Effector memory CD4-positive, alpha-beta T cell (primary cell): ENCODE measurements at regions not wholly inside any gene's neighbourhood (a gene's known extent, or its start where the extent isn't known, plus 50 kb on each side); places are given as distances from the start of the nearest gene placed in this dataset.
"Not testable (repeated sequence)": the region's sequence is repeated elsewhere in the genome, so short reads cannot be mapped to it uniquely, and the experiment has no call there.

Experiments used
- DNase-seq, 3 donors: peaks; one replicate each; pipeline ENCODE4 v3.0.0-alpha.2; 2020
- H3K27ac ChIP-seq: 2 replicates; pipeline ENCODE4 v1.7.0; 2013; ENCODE audit warnings: mild to moderate bottlenecking, low read length, moderate library complexity; ENCODE audit not compliant: insufficient read depth, poor library complexity, severe bottlenecking
- H3K27me3 ChIP-seq: replicated peaks from 2 replicates; pipeline ENCODE4 v1.7.0; 2013; ENCODE audit warnings: mild to moderate bottlenecking, low read length; ENCODE audit not compliant: insufficient read depth, control insufficient read depth, poor library complexity, severe bottlenecking
- H3K36me3 ChIP-seq: 2 replicates; pipeline ENCODE4 v1.7.0; 2013; ENCODE audit warnings: mild to moderate bottlenecking, low read length, moderate library complexity; ENCODE audit not compliant: control insufficient read depth, insufficient read depth
- H3K4me1 ChIP-seq: 2 replicates; pipeline ENCODE4 v1.7.0; 2013; ENCODE audit warnings: low read length, mild to moderate bottlenecking; ENCODE audit not compliant: control insufficient read depth, insufficient read depth, poor library complexity, severe bottlenecking
- H3K4me3 ChIP-seq: 2 replicates; pipeline ENCODE4 v1.7.0; 2013; ENCODE audit warnings: low read length, low read depth, mild to moderate bottlenecking; ENCODE audit not compliant: insufficient read depth, poor library complexity, severe bottlenecking
- H3K9me3 ChIP-seq: 2 replicates; pipeline ENCODE4 v1.7.0; 2013; ENCODE audit warnings: mild to moderate bottlenecking, low read length, moderate library complexity; ENCODE audit not compliant: control insufficient read depth

DNA sequence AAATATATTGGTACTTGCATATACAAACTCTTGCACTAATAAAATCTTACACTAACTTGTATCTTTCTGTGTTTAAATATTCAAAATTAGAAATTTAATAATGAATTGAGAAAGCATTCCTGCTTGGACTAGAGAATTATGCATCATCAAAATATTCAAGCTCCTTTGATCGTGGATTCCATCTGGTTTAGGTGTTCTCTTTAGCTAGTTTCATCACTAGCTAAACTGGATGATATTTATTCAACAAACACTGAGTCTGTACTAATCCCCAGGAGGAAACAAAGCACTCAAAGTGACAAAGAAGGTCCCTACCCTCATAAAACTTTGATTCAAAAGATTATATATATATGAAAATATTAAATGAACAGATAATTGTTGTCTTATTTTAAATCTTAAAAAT lies 1360.9 kb upstream of the ALCAM start:
- Histone ChIP-seq H3K36me3 (no peaks in the 10 kb centered on the region), H3K27ac (no peak overlapping the region), H3K4me1 (no peaks in the 10 kb centered on the region), H3K27me3 (no peaks in the 10 kb centered on the region), H3K9me3 (no peaks in the 10 kb centered on the region), H3K4me3 (no peak overlapping the region)
- DNase-seq, result no peak

DNA sequence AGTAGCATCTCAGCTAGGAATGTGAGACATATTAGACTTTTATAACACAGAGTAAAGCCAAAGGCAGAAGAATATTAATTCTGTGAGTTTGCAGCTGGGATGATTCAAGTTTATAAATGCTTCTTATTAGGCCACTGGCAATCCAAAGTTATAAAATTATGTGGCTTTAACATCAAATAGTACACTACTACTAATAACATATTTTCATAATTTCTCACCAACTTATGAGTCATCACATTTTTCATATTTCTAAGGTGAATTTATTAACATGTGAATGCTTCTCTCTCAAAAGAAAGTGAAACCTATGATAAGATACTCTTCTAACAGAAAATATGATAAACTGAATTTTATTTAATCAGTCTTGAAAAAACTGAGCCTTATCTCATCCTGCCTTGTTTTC lies 1348.2 kb upstream of the ALCAM start:
- no peak overlapping the region for H3K27ac ChIP-seq
- no peaks in the 10 kb centered on the region for H3K27me3 ChIP-seq
- H3K9me3 ChIP-seq, result no peaks in the 10 kb centered on the region
- H3K4me1 ChIP-seq, result no peaks in the 10 kb centered on the region
- no peaks in the 10 kb centered on the region for H3K36me3 ChIP-seq
- no peak overlapping the region for H3K4me3 ChIP-seq
- no peak for DNase-seq

DNA sequence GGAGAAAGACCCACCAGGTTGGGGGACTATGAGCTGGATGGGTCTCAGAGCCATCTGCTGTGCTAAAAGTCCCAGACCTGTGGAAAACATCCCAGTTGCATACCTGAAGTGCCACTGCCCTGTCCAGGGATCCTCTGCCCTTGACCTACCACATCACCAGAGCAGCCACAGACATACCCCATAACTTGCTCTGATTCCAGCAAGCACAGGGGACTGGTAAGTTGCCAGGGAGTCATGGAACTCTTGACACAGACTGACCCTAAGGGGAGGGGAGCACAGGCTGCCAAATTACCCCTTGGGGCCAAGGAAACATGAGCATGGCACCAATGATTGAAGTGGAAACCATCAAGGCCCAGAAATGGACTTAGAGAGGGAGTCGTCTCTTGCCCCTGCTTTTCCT lies 1335.1 kb upstream of the ALCAM start:
- Histone ChIP-seq H3K36me3 (no peaks in the 10 kb centered on the region), H3K4me3 (no peak overlapping the region), H3K27ac (no peak overlapping the region), H3K27me3 (no peaks in the 10 kb centered on the region), H3K4me1 (no peaks in the 10 kb centered on the region), H3K9me3 (no peaks in the 10 kb centered on the region)
- DNase-seq, result no peak

DNA sequence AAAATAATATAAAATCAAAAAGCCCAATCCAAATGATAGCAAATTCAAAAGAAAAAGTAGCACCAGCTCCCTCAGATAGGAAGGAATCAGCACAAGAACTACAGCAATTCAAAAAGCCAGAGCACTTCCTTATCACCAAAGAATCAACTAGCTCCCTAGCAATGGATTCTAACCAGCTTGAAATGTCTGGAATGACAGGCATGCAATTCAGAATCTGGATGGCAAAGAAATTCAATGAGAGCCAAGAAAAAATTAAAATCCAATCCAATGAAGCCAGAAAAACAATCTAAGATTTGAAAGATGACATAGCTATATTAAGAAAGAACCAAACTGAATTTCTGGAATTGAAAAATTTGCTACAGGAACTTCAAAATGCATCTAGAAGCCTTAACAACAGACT lies 1334.4 kb upstream of the ALCAM start:
- no peaks in the 10 kb centered on the region for H3K9me3 ChIP-seq
- no peaks in the 10 kb centered on the region for H3K36me3 ChIP-seq
- no peak for DNase-seq
- no peaks in the 10 kb centered on the region for H3K4me1 ChIP-seq
- no peak overlapping the region for H3K27ac ChIP-seq
- H3K27me3 ChIP-seq, result no peaks in the 10 kb centered on the region
- H3K4me3 ChIP-seq, result no peak overlapping the region

DNA sequence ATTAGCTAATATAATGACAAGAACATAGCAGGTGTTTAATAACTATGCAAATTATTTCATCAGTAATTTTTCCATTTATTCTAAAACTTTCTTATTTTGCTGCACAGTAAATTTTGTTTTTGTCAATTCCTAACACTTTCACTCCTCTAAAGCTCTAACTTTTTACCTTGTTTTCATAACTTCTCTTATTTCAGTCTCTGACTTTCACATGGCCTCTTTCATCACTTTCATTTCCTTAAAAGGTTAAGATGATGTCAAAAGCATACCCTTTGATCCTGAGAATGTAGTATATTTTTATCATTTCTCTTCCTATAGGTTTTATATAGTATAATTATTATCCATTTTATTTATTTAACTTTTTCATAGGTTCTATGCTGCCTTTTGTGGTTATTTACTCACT lies 1325.8 kb upstream of the ALCAM start:
- no peaks in the 10 kb centered on the region for H3K4me1 ChIP-seq
- H3K27me3 ChIP-seq, result no peaks in the 10 kb centered on the region
- no peaks in the 10 kb centered on the region for H3K9me3 ChIP-seq
- no peak overlapping the region for H3K27ac ChIP-seq
- no peak overlapping the region for H3K4me3 ChIP-seq
- H3K36me3 ChIP-seq, result no peaks in the 10 kb centered on the region
- no peak for DNase-seq

DNA sequence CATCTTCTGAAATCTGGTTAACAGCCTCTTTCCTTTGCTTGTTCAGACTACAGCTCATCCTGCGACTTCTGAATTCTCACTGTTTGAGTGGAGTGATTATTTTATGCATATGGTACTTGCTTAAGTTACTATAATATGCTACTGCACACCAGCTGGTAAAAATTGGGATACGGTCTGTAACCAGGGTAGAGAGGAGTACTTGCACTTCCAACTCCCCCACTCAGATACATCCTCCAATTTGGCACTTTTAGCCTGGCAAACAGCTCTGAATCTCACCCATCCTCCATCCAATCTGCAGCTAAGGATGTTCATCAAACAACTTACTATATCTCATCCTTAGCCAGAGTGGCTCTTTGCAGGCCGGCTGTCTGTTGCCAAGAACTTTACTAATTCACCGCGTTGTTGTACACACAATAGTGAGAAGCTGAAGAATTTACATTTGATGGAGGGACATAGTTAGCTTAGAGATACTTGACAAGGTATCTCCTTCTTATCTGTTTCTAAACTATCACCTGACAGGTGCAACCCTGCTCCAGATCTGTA lies 1323.6 kb upstream of the ALCAM start:
- not testable (repeated sequence) for H3K9me3 ChIP-seq, DNase-seq, H3K36me3 ChIP-seq, H3K27ac ChIP-seq, H3K4me1 ChIP-seq, H3K4me3 ChIP-seq, H3K27me3 ChIP-seq

DNA sequence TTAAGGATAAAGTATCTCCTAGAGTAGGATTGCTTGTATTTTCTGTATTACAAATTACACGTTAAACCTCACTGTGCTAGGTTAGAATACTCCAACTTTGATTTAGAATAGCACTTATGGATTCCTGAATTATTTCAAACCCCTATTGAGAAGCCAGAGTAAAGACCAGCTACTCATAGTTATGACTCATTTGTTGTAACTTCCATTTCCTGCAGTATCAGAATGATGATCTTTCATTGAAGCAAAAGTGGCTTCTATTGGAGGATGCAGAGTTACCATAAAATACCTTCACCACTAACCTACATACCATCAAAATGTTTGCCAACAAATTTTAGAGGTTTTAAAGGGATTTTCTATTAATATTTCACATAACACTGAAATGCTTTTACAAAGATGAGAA lies 1322.7 kb upstream of the ALCAM start:
- Histone ChIP-seq H3K36me3 (no peaks in the 10 kb centered on the region), H3K27me3 (no peaks in the 10 kb centered on the region), H3K9me3 (no peaks in the 10 kb centered on the region), H3K27ac (no peak overlapping the region), H3K4me1 (no peaks in the 10 kb centered on the region), H3K4me3 (no peak overlapping the region)
- DNase-seq, result no peak

DNA sequence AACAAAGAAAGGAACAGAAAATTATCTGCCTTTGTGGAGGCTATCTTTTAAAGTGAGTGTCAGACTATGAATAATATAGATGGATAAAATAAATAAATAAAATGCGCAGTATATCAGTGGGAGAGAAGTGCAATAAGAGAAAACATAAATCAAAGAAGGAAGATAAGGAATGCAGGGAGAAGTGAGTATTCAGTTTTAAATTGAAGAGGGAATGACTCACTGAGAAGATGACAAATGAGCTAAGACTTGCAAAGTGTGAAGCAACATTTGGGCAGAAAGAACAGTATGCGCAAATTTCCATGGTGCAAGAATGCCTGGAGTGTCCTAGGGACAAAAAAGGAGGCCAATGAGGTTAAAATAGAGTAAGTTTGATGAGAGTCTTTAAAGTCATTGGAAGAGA lies 1300.1 kb upstream of the ALCAM start:
- H3K27ac ChIP-seq, result no peak overlapping the region
- H3K4me1 ChIP-seq, result no peaks in the 10 kb centered on the region
- no peaks in the 10 kb centered on the region for H3K36me3 ChIP-seq
- no peak for DNase-seq
- no peaks in the 10 kb centered on the region for H3K9me3 ChIP-seq
- H3K4me3 ChIP-seq, result no peak overlapping the region
- no peaks in the 10 kb centered on the region for H3K27me3 ChIP-seq

DNA sequence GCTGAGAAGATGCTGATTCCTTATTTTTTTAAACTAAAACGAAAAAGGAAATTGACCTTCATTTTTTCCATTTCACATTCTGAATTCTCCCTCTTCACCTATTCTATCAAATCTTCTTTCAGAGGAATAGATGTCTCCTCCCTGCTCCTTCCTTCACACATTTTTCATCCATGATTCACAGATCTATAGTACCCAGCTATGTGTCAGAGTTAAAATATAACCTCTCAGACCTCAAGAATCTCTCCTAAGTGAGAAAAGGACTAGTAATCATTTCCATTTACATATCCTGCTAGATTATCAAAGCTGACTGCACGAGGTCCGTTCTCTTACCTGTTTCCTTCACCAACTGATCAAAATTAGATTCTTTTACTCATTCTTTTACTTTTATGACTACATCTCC lies 1297.6 kb upstream of the ALCAM start:
- H3K4me3 ChIP-seq, result no peak overlapping the region
- no peaks in the 10 kb centered on the region for H3K27me3 ChIP-seq
- H3K4me1 ChIP-seq, result no peaks in the 10 kb centered on the region
- H3K27ac ChIP-seq, result no peak overlapping the region
- no peak for DNase-seq
- H3K36me3 ChIP-seq, result no peaks in the 10 kb centered on the region
- no peaks in the 10 kb centered on the region for H3K9me3 ChIP-seq

DNA sequence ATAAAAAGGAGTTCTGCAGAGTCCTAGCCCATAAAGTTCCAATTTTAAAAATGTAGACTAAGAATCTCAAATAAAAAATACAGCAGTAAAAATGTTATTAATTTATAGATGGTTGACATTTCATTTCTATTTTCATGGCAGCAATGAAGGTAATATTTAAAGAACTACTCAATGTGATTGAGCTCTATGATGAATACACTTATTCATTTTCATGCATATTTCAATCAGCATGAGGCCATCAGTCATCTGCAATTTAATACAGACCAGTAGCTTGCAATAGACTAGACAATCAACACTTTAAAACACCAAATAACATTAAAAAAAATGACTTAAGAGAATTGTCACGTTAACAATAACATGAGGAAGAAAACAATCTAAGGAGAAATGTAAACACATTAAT lies 1295.8 kb upstream of the ALCAM start:
- no peaks in the 10 kb centered on the region for H3K4me1 ChIP-seq
- no peaks in the 10 kb centered on the region for H3K9me3 ChIP-seq
- DNase-seq, result no peak

More for the DNA sequence above, 1295.8 kb upstream of the ALCAM start:
- H3K27me3 ChIP-seq, result no peaks in the 10 kb centered on the region
- H3K4me3 ChIP-seq, result no peak overlapping the region
- no peak overlapping the region for H3K27ac ChIP-seq
- H3K36me3 ChIP-seq, result no peaks in the 10 kb centered on the region
